Activated CD4-positive, alpha-beta memory T cell treated with anti-CD3 and anti-CD28 coated beads, Interleukin-2, amount 10 ng/mL, durations not matched to agents 7 days and 5 days (primary cell): ENCODE measurements at regions not wholly inside any gene's neighbourhood (a gene's known extent, or its start where the extent isn't known, plus 50 kb on each side); places are given as distances from the start of the nearest gene placed in this dataset.

ENCODE experiments used
- CTCF ChIA-PET: fragments of 350-600 bp; sonication (Branson Sonifier 250); formaldehyde crosslinking; loops from one replicate; lab custom pipeline; 2021; ENCODE audit warnings: antibody characterized with exemption, inconsistent platforms; lab: Charles Lee
- POLR2A ChIA-PET: fragments of 350-600 bp; sonication (Branson Sonifier 250); formaldehyde crosslinking; loops from one replicate; lab custom pipeline; 2021; ENCODE audit warnings: antibody characterized with exemption; lab: Charles Lee
- DNase-seq: peaks from one replicate; pipeline ENCODE4 v3.0.0-alpha.2; 2020
- H3K27ac Mint-ChIP-seq: one replicate; pipeline ENCODE4 v1.8.0; 2021; ENCODE audit warnings: mild to moderate bottlenecking, mixed read lengths
- H3K27me3 Mint-ChIP-seq: one replicate; pipeline ENCODE4 v1.8.0; 2021; ENCODE audit warnings: mixed read lengths
- H3K36me3 Mint-ChIP-seq: one replicate; pipeline ENCODE4 v1.8.0; 2021; ENCODE audit warnings: low read depth, mixed read lengths
- H3K4me1 Mint-ChIP-seq: one replicate; pipeline ENCODE4 v1.8.0; 2021; ENCODE audit warnings: mixed read lengths
- H3K4me3 Mint-ChIP-seq: one replicate; pipeline ENCODE4 v1.8.0; 2021; ENCODE audit warnings: mild to moderate bottlenecking, mixed read lengths
- H3K9me3 Mint-ChIP-seq: one replicate; pipeline ENCODE4 v1.8.0; 2021; ENCODE audit warnings: mixed read lengths

GRCh38 chr14:56490379-56490778 lies 89.2 kb upstream of the TMEM260 start:
- Mint-ChIP-seq H3K36me3 (no peaks in the 10 kb centered on the region), H3K9me3 (no peaks in the 10 kb centered on the region), H3K27ac (no peak overlapping the region), H3K4me3 (no peak overlapping the region), H3K4me1 (peaks cover 4% of the 10 kb centered on the region), H3K27me3 (no peaks in the 10 kb centered on the region)
- ChIA-PET CTCF (interaction anchor here (0.6 to 3.7 kb wide), 19 partner anchors 8 to 827 kb away, joined by 3 to 16 read pairs (median 4); no protein-coding TSS in a partner anchor), POLR2A (no interaction called here)
- DNase-seq, result no peak

- H3K4me3 Mint-ChIP-seq, result no peak overlapping the region
- H3K27ac Mint-ChIP-seq, result no peak overlapping the region
- peaks cover 4% of the 10 kb centered on the region for H3K4me1 Mint-ChIP-seq
- ChIA-PET POLR2A (no interaction called here), CTCF (interaction anchor here (0.6 to 3.7 kb wide), 20 partner anchors 9 to 826 kb away, joined by 3 to 16 read pairs (median 4); no protein-coding TSS in a partner anchor)
- DNase-seq, result no peak
- H3K27me3 Mint-ChIP-seq, result no peaks in the 10 kb centered on the region
- H3K9me3 Mint-ChIP-seq, result no peaks in the 10 kb centered on the region
- no peaks in the 10 kb centered on the region for H3K36me3 Mint-ChIP-seq
Measured at GRCh38 chr14:56491299-56492285, 88.0 kb upstream of the TMEM260 start.

DNA sequence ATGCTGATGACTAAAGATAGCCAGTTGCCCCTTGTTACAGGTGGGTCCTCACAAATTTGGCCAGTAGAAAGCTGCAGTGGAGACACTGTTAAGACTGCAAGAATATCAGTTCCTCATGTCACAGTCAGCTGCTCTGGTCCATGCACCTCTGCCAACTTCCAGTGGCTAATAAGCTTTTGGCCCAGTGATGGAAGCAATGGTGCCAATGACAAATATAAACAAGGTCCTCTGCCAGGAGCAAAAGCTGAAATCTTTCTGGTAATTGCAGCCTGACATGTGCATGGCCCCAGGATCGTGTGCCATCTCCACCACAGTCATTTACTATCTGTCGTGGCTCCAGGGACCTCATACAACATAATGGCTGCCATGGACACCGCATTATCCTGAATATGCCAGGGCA lies 85.4 kb upstream of the TMEM260 start:
- no peaks in the 10 kb centered on the region for H3K36me3 Mint-ChIP-seq
- H3K27me3 Mint-ChIP-seq, result no peaks in the 10 kb centered on the region
- H3K9me3 Mint-ChIP-seq, result no peaks in the 10 kb centered on the region
- ChIA-PET CTCF (interaction anchor here (0.7 kb wide), 1 partner anchor 19 kb away, joined by 3 read pairs; no protein-coding TSS in a partner anchor), POLR2A (no interaction called here)
- H3K27ac Mint-ChIP-seq, result no peak overlapping the region
- no peak overlapping the region for H3K4me3 Mint-ChIP-seq
- DNase-seq, result no peak
- peaks cover 4% of the 10 kb centered on the region for H3K4me1 Mint-ChIP-seq

- ChIA-PET POLR2A (no interaction called here), CTCF (no interaction called here)
- no peak overlapping the region for H3K4me3 Mint-ChIP-seq
- H3K9me3 Mint-ChIP-seq, result no peaks in the 10 kb centered on the region
- H3K36me3 Mint-ChIP-seq, result no peaks in the 10 kb centered on the region
- no peaks in the 10 kb centered on the region for H3K27me3 Mint-ChIP-seq
- H3K4me1 Mint-ChIP-seq, result peaks cover 4% of the 10 kb centered on the region
- no peak overlapping the region for H3K27ac Mint-ChIP-seq
- DNase-seq, result no peak
Measured at GRCh38 chr14:56498112-56498511, 81.5 kb upstream of the TMEM260 start.

- H3K4me3 Mint-ChIP-seq, result no peak overlapping the region
- DNase-seq, result no peak
- H3K9me3 Mint-ChIP-seq, result no peaks in the 10 kb centered on the region
- CTCF ChIA-PET, result interaction anchor here (1.0 kb wide), 1 partner anchor 11 kb away, joined by 3 read pairs; no protein-coding TSS in a partner anchor
- H3K4me1 Mint-ChIP-seq, result peaks cover 4% of the 10 kb centered on the region
- H3K36me3 Mint-ChIP-seq, result no peaks in the 10 kb centered on the region
- no peak overlapping the region for H3K27ac Mint-ChIP-seq
- POLR2A ChIA-PET, result no interaction called here
- peaks cover 8% of the 10 kb centered on the region for H3K27me3 Mint-ChIP-seq
Measured at GRCh38 chr14:56501909-56502530, 77.6 kb upstream of the TMEM260 start.

DNA sequence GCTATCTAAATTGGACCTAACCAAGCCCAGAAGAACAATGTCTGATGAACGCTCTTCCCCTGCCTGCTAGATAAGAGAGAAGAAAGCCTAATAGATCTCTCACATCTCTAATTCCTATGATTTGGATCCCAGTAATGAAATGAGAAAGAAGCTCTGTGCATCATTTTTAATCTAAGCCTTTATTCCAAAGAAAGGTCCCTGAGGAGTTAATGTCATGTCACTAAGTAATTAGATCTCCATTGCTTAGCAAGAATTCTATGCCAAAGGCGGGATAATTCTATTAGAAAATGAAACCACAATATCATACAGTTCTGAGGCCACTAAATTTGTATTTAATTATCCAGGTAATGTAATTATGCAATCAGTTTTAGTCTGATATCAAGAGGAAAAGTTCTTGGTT lies 74.2 kb upstream of the TMEM260 start:
- peaks cover 8% of the 10 kb centered on the region for H3K27me3 Mint-ChIP-seq
- POLR2A ChIA-PET, result no interaction called here
- H3K4me1 Mint-ChIP-seq, result peaks cover 4% of the 10 kb centered on the region
- no peak for DNase-seq
- H3K9me3 Mint-ChIP-seq, result no peaks in the 10 kb centered on the region
- no peak overlapping the region for H3K4me3 Mint-ChIP-seq
- no peaks in the 10 kb centered on the region for H3K36me3 Mint-ChIP-seq
- H3K27ac Mint-ChIP-seq, result no peak overlapping the region
- CTCF ChIA-PET, result interaction anchor here (1.0 kb wide), 1 partner anchor 15 kb away, joined by 3 read pairs; no protein-coding TSS in a partner anchor

DNA sequence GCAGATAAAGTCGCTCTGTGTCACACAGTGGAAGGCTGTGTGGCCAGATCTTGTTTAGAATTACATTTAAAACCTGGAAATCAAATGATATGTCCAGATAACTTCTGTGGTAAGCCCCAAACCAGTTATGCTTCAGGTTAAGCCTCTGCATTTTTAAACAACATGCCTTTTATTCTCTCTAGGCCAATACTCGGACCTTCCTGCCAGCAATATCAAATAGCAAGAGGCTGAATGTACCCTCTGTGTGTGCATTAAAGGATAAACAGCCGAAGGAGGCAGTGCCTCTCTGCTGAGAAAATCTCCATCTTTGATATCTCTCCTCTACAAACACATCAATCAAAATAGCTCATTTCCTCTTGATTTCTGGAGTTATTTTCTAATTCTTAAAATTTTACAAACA lies 67.1 kb upstream of the TMEM260 start:
- ChIA-PET POLR2A (no interaction called here), CTCF (no interaction called here)
- no peak for DNase-seq
- Mint-ChIP-seq H3K27ac (no peak overlapping the region), H3K9me3 (no peaks in the 10 kb centered on the region), H3K27me3 (peaks cover 11% of the 10 kb centered on the region), H3K36me3 (no peaks in the 10 kb centered on the region), H3K4me1 (no peaks in the 10 kb centered on the region), H3K4me3 (no peak overlapping the region)

GRCh38 chr14:56514663-56515371 lies 64.8 kb upstream of the TMEM260 start:
- Mint-ChIP-seq H3K27me3 (peaks cover 18% of the 10 kb centered on the region), H3K27ac (no peak overlapping the region), H3K36me3 (no peaks in the 10 kb centered on the region), H3K4me1 (no peaks in the 10 kb centered on the region), H3K9me3 (no peaks in the 10 kb centered on the region), H3K4me3 (no peak overlapping the region)
- CTCF ChIA-PET, result no interaction called here
- no peak for DNase-seq
- POLR2A ChIA-PET, result no interaction called here

- no peak for DNase-seq
- no peaks in the 10 kb centered on the region for H3K9me3 Mint-ChIP-seq
- CTCF ChIA-PET, result no interaction called here
- H3K27me3 Mint-ChIP-seq, result peaks cover 18% of the 10 kb centered on the region
- no peaks in the 10 kb centered on the region for H3K36me3 Mint-ChIP-seq
- no peaks in the 10 kb centered on the region for H3K4me1 Mint-ChIP-seq
- no peak overlapping the region for H3K4me3 Mint-ChIP-seq
- no peak overlapping the region for H3K27ac Mint-ChIP-seq
- POLR2A ChIA-PET, result no interaction called here
Measured at GRCh38 chr14:56515739-56516138, 63.9 kb upstream of the TMEM260 start.

DNA sequence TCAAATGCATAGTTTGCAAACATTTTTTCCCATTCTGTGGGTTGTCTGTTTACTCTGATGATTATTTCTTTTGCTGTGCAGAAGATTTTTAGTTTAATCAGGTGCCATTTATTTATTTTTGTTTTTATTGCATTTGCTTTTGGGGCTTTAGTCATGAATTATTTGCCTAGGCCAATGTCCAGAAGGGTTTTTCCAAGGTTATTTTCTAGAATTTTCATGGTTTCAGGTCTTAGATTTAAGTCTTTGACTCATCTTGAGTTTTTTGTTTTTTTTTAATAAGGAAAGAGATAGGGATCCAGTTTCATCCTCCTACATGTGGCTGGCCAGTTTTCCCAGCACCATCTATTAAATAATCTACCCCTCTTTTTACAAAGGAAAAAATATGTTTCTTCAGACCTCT lies 57.2 kb upstream of the TMEM260 start:
- Mint-ChIP-seq H3K36me3 (no peaks in the 10 kb centered on the region), H3K4me1 (no peaks in the 10 kb centered on the region), H3K27ac (no peak overlapping the region), H3K27me3 (peaks cover 33% of the 10 kb centered on the region), H3K4me3 (no peak overlapping the region), H3K9me3 (no peaks in the 10 kb centered on the region)
- ChIA-PET POLR2A (no interaction called here), CTCF (no interaction called here)
- no peak for DNase-seq

- H3K9me3 Mint-ChIP-seq, result no peaks in the 10 kb centered on the region
- no peaks in the 10 kb centered on the region for H3K36me3 Mint-ChIP-seq
- no peaks in the 10 kb centered on the region for H3K4me1 Mint-ChIP-seq
- ChIA-PET CTCF (no interaction called here), POLR2A (no interaction called here)
- peaks cover 29% of the 10 kb centered on the region for H3K27me3 Mint-ChIP-seq
- no peak overlapping the region for H3K4me3 Mint-ChIP-seq
- no peak for DNase-seq
- H3K27ac Mint-ChIP-seq, result no peak overlapping the region
Measured at GRCh38 chr14:56524971-56525677, 54.5 kb upstream of the TMEM260 start.

- Mint-ChIP-seq H3K4me3 (no peak overlapping the region), H3K4me1 (no peaks in the 10 kb centered on the region), H3K27ac (no peak overlapping the region), H3K9me3 (no peaks in the 10 kb centered on the region), H3K36me3 (no peaks in the 10 kb centered on the region), H3K27me3 (peaks cover 28% of the 10 kb centered on the region)
- DNase-seq, result no peak
- POLR2A ChIA-PET, result no interaction called here
- CTCF ChIA-PET, result no interaction called here
Measured at GRCh38 chr14:56528927-56529326, 50.7 kb upstream of the TMEM260 start.
